GM19238 (cell line): ENCODE measurements at regions not wholly inside any gene's neighbourhood (a gene's known extent, or its start where the extent isn't known, plus 50 kb on each side); places are given as distances from the start of the nearest gene placed in this dataset.

ENCODE experiments used
- DNase-seq: peaks from one replicate; pipeline ENCODE4 v3.0.0; 2011; ENCODE audit warnings: low spot score; ENCODE audit not compliant: insufficient read length

GRCh38 chr12:127628645-127629044 is 638.3 kb upstream of the TMEM132C start:
- no peak for DNase-seq

DNA sequence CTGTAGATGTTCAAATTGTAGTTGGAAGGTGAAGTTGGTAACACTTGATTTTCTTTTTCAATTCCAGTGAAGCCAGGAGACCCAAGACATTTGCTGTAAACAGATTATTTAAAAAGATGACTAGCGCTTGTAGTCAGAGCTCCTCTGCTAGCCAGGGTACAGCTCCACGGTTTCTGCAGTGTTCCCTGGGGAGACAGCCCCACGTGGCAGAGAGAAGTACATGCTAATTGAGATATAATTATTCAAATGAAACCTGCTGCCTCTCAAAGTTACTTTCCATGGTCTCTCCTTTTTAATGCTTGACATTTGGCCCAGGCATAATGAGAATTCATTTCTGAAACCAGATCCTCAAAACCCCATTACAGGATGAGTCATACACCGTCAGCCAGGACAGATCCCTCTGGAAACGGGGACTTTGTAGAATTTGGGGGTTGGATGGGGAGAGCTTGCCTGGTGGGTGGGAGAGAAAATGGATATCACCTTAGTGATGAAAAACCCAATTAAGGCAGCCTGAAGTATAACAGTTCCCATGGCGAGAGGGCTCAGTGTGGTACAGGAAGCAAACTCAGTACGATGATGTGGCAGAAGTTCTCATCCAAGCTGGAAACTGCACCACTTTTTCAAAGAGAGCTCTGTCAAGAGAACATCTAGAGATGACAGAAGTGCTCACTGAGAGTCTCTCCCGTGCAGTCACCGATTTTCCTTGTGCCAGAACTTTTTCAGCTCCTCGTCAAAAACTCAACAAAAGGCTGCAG is 637.7 kb upstream of the TMEM132C start:
- DNase-seq = no peak

GRCh38 chr12:127632461-127632860 is 634.5 kb upstream of the TMEM132C start:
- DNase-seq = no peak

DNA sequence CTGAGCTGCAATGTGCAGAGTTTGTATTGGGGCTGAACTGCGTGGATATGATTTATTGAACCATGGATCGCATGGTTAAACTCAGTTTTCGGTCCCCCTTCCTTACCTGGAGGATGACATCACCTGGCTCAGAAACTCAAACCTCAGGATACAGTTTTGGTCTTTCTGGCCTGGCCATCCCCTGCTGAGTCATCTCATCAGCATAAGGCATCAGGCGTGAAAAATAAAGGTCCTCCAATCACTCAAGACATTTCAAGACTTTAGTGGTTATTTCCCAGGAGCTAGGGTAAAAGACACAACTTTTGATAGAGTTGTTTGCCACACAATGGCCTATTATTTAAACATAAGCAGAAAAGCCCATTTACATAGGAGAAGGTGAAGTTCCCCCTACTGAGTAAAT is 631.1 kb upstream of the TMEM132C start:
- no peak for DNase-seq

DNA sequence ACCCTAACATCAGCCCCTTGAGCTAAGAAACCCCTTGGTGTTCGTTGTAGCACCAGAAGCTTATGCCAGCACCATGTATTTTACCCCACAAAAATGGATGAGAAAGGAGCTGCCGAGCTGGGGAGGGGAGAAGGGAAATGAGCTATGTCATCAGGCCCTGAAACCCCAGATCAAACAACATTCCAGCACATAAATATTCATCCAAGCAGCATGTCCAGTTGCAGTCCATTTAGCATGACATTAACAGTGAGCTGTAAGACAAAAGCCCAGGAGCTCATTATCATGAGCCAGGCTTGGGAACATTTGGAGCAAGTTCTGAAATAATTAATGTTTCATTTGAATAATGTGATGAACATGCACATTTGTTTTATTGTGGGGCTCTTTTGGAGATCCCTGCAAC is 630.1 kb upstream of the TMEM132C start:
- DNase-seq = no peak

GRCh38 chr12:127640181-127640886 is 626.6 kb upstream of the TMEM132C start:
- DNase-seq = no peak

- no peak for DNase-seq
Measured at GRCh38 chr12:127642208-127642607, 624.8 kb upstream of the TMEM132C start.

DNA sequence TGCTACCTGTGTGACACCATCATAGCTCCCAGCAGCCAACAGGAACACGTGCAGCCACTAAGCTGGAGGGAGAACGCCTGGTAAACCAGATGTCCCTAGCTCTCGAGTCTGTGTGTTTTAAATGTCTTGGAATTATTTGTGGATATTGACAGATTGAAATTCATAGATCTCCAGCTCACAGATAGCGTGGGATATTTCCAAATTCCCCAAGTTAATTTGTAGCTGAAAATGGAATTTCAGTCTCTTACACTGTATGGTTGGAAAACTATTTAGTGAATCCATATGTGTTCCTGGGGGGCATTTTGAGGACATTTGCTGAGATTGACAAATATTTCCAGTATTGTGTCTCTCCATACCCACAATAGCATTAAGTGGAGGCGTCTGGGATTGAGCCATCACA is 618.6 kb upstream of the TMEM132C start:
- no peak for DNase-seq

GRCh38 chr12:127649961-127650360 is 617.0 kb upstream of the TMEM132C start:
- no peak for DNase-seq

DNA sequence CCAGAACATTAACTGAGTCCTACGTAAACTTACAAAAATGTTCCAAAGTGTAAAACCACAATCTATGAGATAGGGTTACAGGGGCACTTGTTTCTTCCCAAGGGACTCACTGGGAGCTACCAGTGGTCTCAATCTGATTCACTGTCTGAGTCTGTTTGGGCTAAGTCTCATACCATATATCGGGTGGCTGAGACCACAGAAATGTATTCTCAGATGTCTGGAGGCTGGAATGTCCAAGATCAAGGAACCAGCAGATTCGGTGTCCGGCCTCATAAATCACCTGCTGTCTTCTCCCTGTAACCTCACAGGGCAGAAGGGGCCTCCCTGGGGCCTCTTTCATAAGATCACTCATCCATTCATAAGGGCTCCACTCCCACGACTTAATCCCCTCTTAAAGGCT is 616.3 kb upstream of the TMEM132C start:
- no peak for DNase-seq

GRCh38 chr12:127652281-127652680 is 614.7 kb upstream of the TMEM132C start:
- no peak for DNase-seq

DNA sequence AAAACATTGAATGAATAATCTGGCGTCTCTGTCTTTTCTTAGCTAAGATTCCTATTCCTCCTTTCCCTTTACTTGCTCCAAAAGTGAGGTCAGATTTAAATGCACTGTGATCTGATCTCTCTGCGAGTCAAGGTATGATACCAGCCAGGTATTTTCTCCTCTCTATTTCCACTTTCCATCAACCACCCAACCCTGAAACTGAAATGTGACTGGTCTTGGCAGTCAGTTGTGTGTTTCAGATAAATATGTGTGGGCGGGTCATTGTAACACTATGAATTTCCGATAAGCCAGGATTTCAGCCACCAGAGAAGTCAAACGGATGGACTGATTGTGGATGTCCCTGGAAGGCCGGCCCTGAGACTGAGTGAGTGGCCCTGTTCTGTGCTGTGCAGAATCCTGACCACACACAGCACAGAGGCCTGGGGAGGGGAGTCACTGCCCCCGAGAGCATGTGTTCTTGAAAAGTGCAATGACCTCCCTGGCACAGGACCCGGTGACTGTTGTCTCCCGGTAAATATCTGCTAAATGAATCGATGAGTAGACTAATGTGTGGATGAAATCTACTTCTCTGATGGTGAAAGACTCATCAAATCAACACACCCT is 612.5 kb upstream of the TMEM132C start:
- DNase-seq = no peak

- DNase-seq = no peak
Measured at GRCh38 chr12:127655691-127656090, 611.3 kb upstream of the TMEM132C start.

DNA sequence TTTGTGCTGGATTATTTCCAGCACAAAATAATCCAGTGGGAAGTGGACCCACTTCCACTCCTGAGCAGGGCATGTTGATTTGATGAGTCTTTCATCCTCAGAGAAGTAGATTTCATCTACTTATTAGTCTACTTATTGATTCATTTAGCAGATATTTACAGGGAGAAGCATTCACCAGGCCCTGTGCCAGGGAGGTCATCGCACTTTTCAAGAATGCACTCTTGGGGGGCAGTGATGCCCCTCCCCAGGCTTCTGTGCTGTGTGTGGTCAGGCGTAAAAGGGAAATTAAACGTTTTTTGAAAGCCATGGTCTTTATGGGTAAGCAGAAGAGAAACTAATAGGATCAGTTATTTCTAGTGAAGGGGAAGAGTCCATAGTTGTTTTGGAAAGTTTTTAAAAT is 610.7 kb upstream of the TMEM132C start:
- DNase-seq = no peak

DNA sequence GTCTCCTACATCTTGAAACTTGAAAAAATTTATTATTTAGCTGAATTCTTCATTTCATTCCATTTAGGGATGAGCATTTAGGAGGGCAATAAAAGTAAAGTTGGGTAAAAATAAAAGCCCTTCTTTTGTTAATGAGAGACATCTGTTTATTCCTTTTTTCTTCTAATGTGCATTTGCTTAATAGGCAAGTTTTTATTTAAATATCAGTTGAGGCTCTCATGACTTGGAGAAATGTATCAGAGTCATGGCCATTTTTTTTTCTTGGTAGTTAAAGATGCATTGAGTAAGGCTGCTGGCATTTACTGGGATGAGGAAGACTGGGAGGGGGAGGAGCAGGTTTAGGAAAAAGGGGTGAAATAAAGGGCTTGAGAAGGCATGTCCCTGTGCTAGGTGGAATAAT is 609.9 kb upstream of the TMEM132C start:
- no peak for DNase-seq

DNA sequence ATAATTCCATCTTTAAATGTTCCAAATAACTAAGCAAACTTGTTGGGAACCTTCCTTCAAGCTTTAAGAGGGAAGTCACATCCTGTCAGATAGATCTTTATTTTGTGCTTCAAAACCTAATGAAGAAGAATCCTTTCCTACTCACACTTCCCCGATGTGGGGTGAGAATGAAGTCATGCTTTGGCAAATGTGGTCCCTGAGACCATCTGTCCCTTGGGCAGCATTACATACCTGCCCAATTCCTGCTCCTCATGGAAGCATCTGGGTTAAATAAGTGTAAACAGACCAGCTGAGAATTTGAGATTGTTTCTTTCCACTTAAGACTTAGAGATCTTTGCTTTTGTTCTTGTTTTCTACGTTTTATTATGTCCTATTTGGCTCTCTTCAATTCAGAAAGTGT is 606.0 kb upstream of the TMEM132C start:
- DNase-seq = no peak

GRCh38 chr12:127663716-127664115 is 603.3 kb upstream of the TMEM132C start:
- DNase-seq = no peak

DNA sequence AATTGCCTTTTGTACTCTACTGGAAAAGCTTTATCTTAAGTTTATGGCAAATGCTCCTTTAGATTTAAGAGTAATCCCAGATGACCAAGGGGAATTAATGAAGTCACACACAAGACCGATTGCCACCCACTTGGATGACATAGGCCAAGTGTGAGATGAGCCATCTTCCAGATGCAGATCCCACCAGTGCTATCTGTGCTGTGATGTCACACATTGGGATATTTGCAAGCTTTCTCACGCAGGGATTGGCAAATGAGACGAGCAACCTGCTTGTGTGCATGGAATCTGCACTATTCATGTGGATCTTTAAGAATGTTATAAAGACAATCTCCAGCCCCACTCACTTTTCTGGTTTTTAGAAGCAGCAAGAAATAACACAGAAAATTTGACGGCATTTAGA is 602.1 kb upstream of the TMEM132C start:
- DNase-seq = no peak

DNA sequence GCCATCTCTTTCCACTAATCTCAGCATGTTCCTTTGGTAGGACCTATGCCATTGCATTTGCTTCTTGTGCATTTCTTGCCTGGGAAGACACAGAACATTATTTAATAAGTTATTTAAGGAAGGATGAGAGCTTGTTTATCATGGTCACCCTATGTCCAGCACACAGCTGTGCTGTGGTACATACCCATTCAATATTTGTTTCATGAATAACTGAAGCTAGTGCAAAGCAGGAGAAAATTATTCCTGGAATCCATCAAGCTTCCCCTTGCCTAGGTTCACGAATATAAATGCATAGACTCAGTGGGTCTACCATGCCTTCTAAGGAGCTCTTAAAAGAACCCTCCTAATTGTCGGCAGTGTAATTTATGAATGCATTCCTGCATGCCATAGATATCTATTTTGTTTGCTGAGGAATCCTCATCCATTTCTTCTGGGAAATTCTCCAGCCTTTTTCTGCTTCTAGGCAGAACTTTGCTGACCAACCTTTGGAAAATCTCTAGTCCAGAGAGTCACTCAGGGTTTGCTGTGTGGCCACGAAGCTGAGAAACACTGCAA is 599.8 kb upstream of the TMEM132C start:
- DNase-seq = no peak

GRCh38 chr12:127670294-127670693 is 596.7 kb upstream of the TMEM132C start:
- DNase-seq = no peak

DNA sequence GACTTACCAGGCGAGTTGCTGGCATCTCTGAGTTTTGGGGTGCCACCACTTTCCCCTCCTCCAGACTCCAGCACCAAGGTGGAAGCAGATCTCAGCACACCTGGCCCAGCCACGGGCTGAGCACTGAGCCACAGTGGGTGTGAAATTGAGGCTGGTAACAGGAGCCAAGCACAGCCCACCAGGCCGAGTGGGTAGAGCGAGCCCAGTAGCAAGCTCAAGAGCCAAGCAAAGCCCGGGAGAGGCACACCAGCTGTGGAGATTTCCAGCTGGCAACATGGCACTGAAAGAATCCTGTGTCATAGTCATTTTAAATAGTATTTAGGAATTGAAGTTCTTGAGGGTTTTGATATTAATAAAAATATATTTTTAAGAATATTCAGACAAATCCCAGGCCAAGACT is 596.2 kb upstream of the TMEM132C start:
- no peak for DNase-seq

- no peak for DNase-seq
Measured at GRCh38 chr12:127675936-127676335, 591.0 kb upstream of the TMEM132C start.
